ENCODE measurements at regions not wholly inside any gene's neighbourhood (a gene's known extent, or its start where the extent isn't known, plus 50 kb on each side); places are given as distances from the start of the nearest gene placed in this dataset.

GRCh38 chr6:74287932-74288331 lies 591.9 kb downstream of the CD109 start:
- no peaks in the 10 kb centered on the region for H3K27me3 ChIP-seq (ENCODE audit: control insufficient read depth, insufficient read depth, low read length)
- TF ChIP-seq CTCF (IDR thresholded peaks at IDR 0.05; ENCODE audit: insufficient read depth, low read depth, low read length): no peak
- CTCF ChIA-PET: no interaction called here
- H3K36me3 ChIP-seq (ENCODE audit: control insufficient read depth, insufficient read depth, low read length): no peaks in the 10 kb centered on the region
- no peak for DNase-seq (ENCODE audit: low read depth)
- POLR2A ChIA-PET: no interaction called here
- H3K4me3 ChIP-seq (ENCODE audit: low read depth, low read length): no peak overlapping the region

GRCh38 chr6:74287441-74287840 lies 591.4 kb downstream of the CD109 start:
- Histone ChIP-seq H3K27me3 (ENCODE audit: control insufficient read depth, insufficient read depth, low read length) (no peaks in the 10 kb centered on the region), H3K4me3 (ENCODE audit: low read depth, low read length) (no peak overlapping the region), H3K36me3 (ENCODE audit: control insufficient read depth, insufficient read depth, low read length) (no peaks in the 10 kb centered on the region)
- DNase-seq (ENCODE audit: low read depth): no peak
- CTCF ChIA-PET: no interaction called here
- POLR2A ChIA-PET: no interaction called here
- no peak for TF ChIP-seq CTCF (IDR thresholded peaks at IDR 0.05; ENCODE audit: insufficient read depth, low read depth, low read length)

GRCh38 chr6:74284284-74284683 lies 588.3 kb downstream of the CD109 start:
- TF ChIP-seq CTCF (IDR thresholded peaks at IDR 0.05; ENCODE audit: insufficient read depth, low read depth, low read length): no peak
- Histone ChIP-seq H3K27me3 (ENCODE audit: control insufficient read depth, insufficient read depth, low read length) (no peaks in the 10 kb centered on the region), H3K4me3 (ENCODE audit: low read depth, low read length) (no peak overlapping the region), H3K36me3 (ENCODE audit: control insufficient read depth, insufficient read depth, low read length) (no peaks in the 10 kb centered on the region)
- ChIA-PET POLR2A (no interaction called here), CTCF (interaction anchor here (1.7 kb wide), 1 partner anchor 11 kb away, joined by 4 read pairs; no protein-coding TSS in a partner anchor)
- DNase-seq (ENCODE audit: low read depth): no peak

- Histone ChIP-seq H3K27me3 (ENCODE audit: control insufficient read depth, insufficient read depth, low read length) (no peaks in the 10 kb centered on the region), H3K4me3 (ENCODE audit: low read depth, low read length) (no peak overlapping the region), H3K36me3 (ENCODE audit: control insufficient read depth, insufficient read depth, low read length) (no peaks in the 10 kb centered on the region)
- ChIA-PET CTCF (interaction anchor here (1.7 kb wide), 1 partner anchor 10 kb away, joined by 4 read pairs; no protein-coding TSS in a partner anchor), POLR2A (no interaction called here)
- DNase-seq (ENCODE audit: low read depth): no peak
- no peak for TF ChIP-seq CTCF (IDR thresholded peaks at IDR 0.05; ENCODE audit: insufficient read depth, low read depth, low read length)
Measured at GRCh38 chr6:74283532-74283931, 587.5 kb downstream of the CD109 start.

- H3K36me3 ChIP-seq (ENCODE audit: control insufficient read depth, insufficient read depth, low read length): no peaks in the 10 kb centered on the region
- no peak for DNase-seq (ENCODE audit: low read depth)
- POLR2A ChIA-PET: no interaction called here
- CTCF ChIA-PET: no interaction called here
- no peak for TF ChIP-seq CTCF (IDR thresholded peaks at IDR 0.05; ENCODE audit: insufficient read depth, low read depth, low read length)
- H3K27me3 ChIP-seq (ENCODE audit: control insufficient read depth, insufficient read depth, low read length): no peaks in the 10 kb centered on the region
- H3K4me3 ChIP-seq (ENCODE audit: low read depth, low read length): no peak overlapping the region
Measured at GRCh38 chr6:74282143-74282689, 586.2 kb downstream of the CD109 start.

Data from BJ (cell line).